Karpas-422 (cell line): ENCODE measurements at regions not wholly inside any gene's neighbourhood (a gene's known extent, or its start where the extent isn't known, plus 50 kb on each side); places are given as distances from the start of the nearest gene placed in this dataset.

Source experiments
- DNase-seq: peaks from one replicate; pipeline ENCODE4 v3.0.0-alpha.2; 2015
- H2AFZ ChIP-seq: fragments of 200-600 bp; sonication (generic); 2 replicates; pipeline ENCODE4 v1.6.1; 2014; ENCODE audit warnings: antibody characterized with exemption, low read length, mixed read lengths
- H3K27ac ChIP-seq: fragments of 200-600 bp; sonication (generic); 2 replicates; pipeline ENCODE4 v1.5.1; 2014; ENCODE audit warnings: mild to moderate bottlenecking, low read length, moderate library complexity
- H3K27me3 ChIP-seq: fragments of 200-600 bp; sonication (generic); 2 replicates; pipeline ENCODE4 v1.6.1; 2014; ENCODE audit warnings: low read length, mixed read lengths
- H3K36me3 ChIP-seq: fragments of 200-600 bp; sonication (generic); 2 replicates; pipeline ENCODE4 v1.6.1; 2014; ENCODE audit warnings: low read length, mixed read lengths; ENCODE audit not compliant: insufficient read depth
- H3K4me1 ChIP-seq: fragments of 200-600 bp; sonication (generic); 2 replicates; pipeline ENCODE4 v1.6.1; 2014; ENCODE audit warnings: mild to moderate bottlenecking, low read length, mixed read lengths
- H3K4me2 ChIP-seq: fragments of 200-600 bp; sonication (generic); 2 replicates; pipeline ENCODE4 v1.6.1; 2014; ENCODE audit warnings: low read length, low read depth, mild to moderate bottlenecking; ENCODE audit not compliant: poor library complexity, severe bottlenecking
- H3K4me3 ChIP-seq: fragments of 200-600 bp; sonication (generic); 2 replicates; pipeline ENCODE4 v1.5.1; 2014; ENCODE audit warnings: mild to moderate bottlenecking, antibody characterized with exemption, low read length, mixed read lengths
- H3K79me2 ChIP-seq: fragments of 200-600 bp; sonication (generic); 2 replicates; pipeline ENCODE4 v1.6.1; 2014; ENCODE audit warnings: mild to moderate bottlenecking, low read length, mixed read lengths
- H3K9ac ChIP-seq: fragments of 200-600 bp; sonication (generic); 2 replicates; pipeline ENCODE4 v1.6.0; 2014; ENCODE audit warnings: low read length
- H3K9me2 ChIP-seq: fragments of 200-600 bp; sonication (generic), shearing (Covaris generic); replicated peaks from 2 replicates; pipeline ENCODE4 v1.6.0; 2014; ENCODE audit warnings: mild to moderate bottlenecking, low read length, moderate library complexity; ENCODE audit not compliant: insufficient read depth
- H3K9me3 ChIP-seq: fragments of 300-700, 200-600 bp; sonication (generic); 2 replicates; pipeline ENCODE4 v1.6.1; 2014; ENCODE audit warnings: low read length, mixed read lengths
- H4K20me1 ChIP-seq: fragments of 200-600 bp; sonication (generic); 2 replicates; pipeline ENCODE4 v1.6.1; 2014; ENCODE audit warnings: mild to moderate bottlenecking, antibody characterized with exemption, low read length, low read depth; ENCODE audit not compliant: insufficient read depth

- Histone ChIP-seq H3K79me2 (no peaks in the 10 kb centered on the region), H3K27me3 (no peaks in the 10 kb centered on the region), H3K27ac (no peak overlapping the region), H3K36me3 (no peaks in the 10 kb centered on the region), H3K4me1 (peaks cover 5% of the 10 kb centered on the region; the same call in 1 of the 2 replicates), H4K20me1 (no peaks in the 10 kb centered on the region), H2AFZ (no peak overlapping the region), H3K9ac (no peak overlapping the region), H3K4me2 (no peak overlapping the region), H3K4me3 (no peak overlapping the region), H3K9me3 (no peaks in the 10 kb centered on the region), H3K9me2 (no peaks in the 10 kb centered on the region)
- DNase-seq: no peak
Measured at GRCh38 chr9:86535406-86535915, 181.3 kb upstream of the TUT7 start.

DNA sequence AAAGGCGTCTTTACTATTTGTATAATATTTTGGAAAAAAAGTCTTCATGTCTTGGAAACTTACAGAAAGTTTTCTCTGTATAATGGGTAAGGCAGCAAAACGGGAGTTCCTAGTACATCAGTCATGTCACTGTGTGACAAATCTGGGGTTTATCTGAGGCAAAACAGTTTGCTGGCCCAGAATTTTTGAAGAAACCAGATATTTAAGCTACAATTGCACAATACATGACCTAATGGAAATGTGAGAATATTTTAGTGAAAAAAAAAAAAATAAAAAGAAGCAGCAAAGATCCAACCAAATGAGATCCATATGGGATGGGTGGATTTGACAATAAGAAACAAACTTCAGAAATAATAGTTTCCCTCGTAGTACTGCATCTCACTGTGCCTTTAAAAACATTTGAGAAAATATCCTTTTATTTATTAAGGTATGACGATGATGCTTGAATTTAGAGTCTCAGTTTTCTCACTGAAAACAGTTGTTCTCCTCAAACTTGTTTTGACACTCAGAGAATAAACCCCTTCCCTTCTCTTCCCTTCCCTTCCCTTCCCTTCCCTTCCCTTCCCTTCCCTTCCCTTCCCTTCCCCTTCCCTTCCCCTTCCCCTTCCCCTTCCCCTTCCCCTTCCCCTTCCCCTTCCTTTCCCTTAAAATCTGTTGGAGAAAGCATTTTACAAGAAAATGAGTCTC lies 180.5 kb upstream of the TUT7 start:
- no peak overlapping the region for H3K9ac ChIP-seq
- H3K4me1 ChIP-seq: peaks cover 5% of the 10 kb centered on the region; the same call in 1 of the 2 replicates
- no peaks in the 10 kb centered on the region for H3K9me2 ChIP-seq
- no peak for DNase-seq
- H3K27ac ChIP-seq: no peak overlapping the region
- H3K9me3 ChIP-seq: no peaks in the 10 kb centered on the region
- no peaks in the 10 kb centered on the region for H3K27me3 ChIP-seq
- H3K4me3 ChIP-seq: no peak overlapping the region
- no peaks in the 10 kb centered on the region for H3K79me2 ChIP-seq
- no peaks in the 10 kb centered on the region for H3K36me3 ChIP-seq
- H3K4me2 ChIP-seq: no peak overlapping the region
- H2AFZ ChIP-seq: no peak overlapping the region
- no peaks in the 10 kb centered on the region for H4K20me1 ChIP-seq

DNA sequence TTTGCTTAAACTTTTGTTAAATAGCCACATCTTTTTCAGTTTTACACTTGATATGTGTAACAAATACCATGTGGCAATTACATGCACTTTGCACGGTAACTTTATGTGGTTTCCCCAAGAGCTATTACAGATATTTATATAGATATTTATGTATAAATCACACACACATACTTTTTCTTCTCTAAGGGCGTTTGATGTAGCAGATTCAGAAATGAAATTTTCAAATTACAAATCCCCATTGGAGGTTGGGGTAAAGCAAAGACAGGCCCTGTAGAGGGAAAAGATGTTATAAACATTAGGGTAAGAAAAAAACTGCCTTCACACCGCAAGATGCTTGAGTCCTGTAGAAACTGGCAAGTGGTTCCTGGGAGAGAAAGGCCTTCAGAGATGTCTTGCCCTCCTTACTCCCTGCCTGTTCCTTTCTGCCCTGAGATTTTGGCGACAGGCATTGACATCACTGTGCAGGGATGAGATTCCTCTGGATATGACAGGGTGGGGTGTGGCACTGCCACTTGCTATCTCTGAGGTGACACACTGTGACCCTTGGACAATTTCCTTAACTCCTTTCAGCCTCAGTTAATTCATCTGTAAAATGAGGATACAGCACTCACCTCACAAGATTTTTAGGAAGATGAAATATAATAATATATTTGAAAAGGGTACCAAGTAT lies 177.9 kb upstream of the TUT7 start:
- H3K9me2 ChIP-seq: no peaks in the 10 kb centered on the region
- no peak overlapping the region for H3K4me2 ChIP-seq
- H3K79me2 ChIP-seq: no peaks in the 10 kb centered on the region
- no peaks in the 10 kb centered on the region for H4K20me1 ChIP-seq
- H3K27me3 ChIP-seq: no peaks in the 10 kb centered on the region
- H3K36me3 ChIP-seq: no peaks in the 10 kb centered on the region
- no peak for DNase-seq
- H2AFZ ChIP-seq: no peak overlapping the region
- H3K4me1 ChIP-seq: peaks cover 5% of the 10 kb centered on the region; the same call in 1 of the 2 replicates
- H3K9me3 ChIP-seq: no peaks in the 10 kb centered on the region
- H3K27ac ChIP-seq: no peak overlapping the region
- no peak overlapping the region for H3K9ac ChIP-seq
- H3K4me3 ChIP-seq: no peak overlapping the region

- no peak for DNase-seq
- no peaks in the 10 kb centered on the region for H3K27me3 ChIP-seq
- no peak overlapping the region for H3K4me2 ChIP-seq
- H4K20me1 ChIP-seq: no peaks in the 10 kb centered on the region
- H3K79me2 ChIP-seq: no peaks in the 10 kb centered on the region
- H3K36me3 ChIP-seq: no peaks in the 10 kb centered on the region
- H3K4me3 ChIP-seq: no peak overlapping the region
- no peak overlapping the region for H3K27ac ChIP-seq
- no peak overlapping the region for H3K9ac ChIP-seq
- no peaks in the 10 kb centered on the region for H3K9me3 ChIP-seq
- H3K9me2 ChIP-seq: no peaks in the 10 kb centered on the region
- peaks cover 5% of the 10 kb centered on the region; the same call in 1 of the 2 replicates for H3K4me1 ChIP-seq
- H2AFZ ChIP-seq: no peak overlapping the region
Measured at GRCh38 chr9:86531273-86531970, 177.2 kb upstream of the TUT7 start.

- no peak overlapping the region for H2AFZ ChIP-seq
- DNase-seq: no peak
- H3K9me3 ChIP-seq: no peaks in the 10 kb centered on the region
- no peaks in the 10 kb centered on the region for H3K36me3 ChIP-seq
- H3K4me3 ChIP-seq: no peak overlapping the region
- H3K27me3 ChIP-seq: no peaks in the 10 kb centered on the region
- peaks cover 5% of the 10 kb centered on the region; the same call in 1 of the 2 replicates for H3K4me1 ChIP-seq
- H4K20me1 ChIP-seq: no peaks in the 10 kb centered on the region
- H3K27ac ChIP-seq: no peak overlapping the region
- H3K9ac ChIP-seq: no peak overlapping the region
- H3K4me2 ChIP-seq: no peak overlapping the region
- H3K79me2 ChIP-seq: no peaks in the 10 kb centered on the region
- no peaks in the 10 kb centered on the region for H3K9me2 ChIP-seq
Measured at GRCh38 chr9:86529496-86530275, 175.5 kb upstream of the TUT7 start.

DNA sequence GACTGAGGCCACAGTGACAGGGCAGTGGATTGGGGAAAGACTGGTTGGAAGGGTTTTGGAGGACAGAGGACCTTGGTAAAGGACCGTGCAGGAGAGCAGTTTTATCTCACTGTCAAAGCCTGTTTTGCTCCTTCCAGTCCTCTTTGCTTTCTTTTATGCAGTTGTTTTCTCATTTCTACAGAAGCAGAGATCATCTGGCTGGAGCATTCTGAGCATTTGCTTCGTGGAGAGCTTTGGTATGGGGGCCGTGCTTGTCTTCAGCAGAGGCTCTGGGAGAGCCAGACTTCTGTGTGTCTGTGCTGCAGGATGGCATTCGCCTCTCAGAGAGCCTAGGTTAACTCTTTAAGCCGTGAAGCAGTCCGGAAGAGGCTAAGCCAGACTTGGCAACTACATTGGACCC lies 171.8 kb upstream of the TUT7 start:
- Histone ChIP-seq H2AFZ (no peak overlapping the region), H3K9me3 (no peaks in the 10 kb centered on the region), H3K4me3 (no peak overlapping the region), H3K36me3 (no peaks in the 10 kb centered on the region), H3K27ac (no peak overlapping the region), H3K4me1 (no peaks in the 10 kb centered on the region), H3K79me2 (no peaks in the 10 kb centered on the region), H4K20me1 (no peaks in the 10 kb centered on the region), H3K9me2 (no peaks in the 10 kb centered on the region), H3K9ac (no peak overlapping the region), H3K4me2 (no peak overlapping the region), H3K27me3 (no peaks in the 10 kb centered on the region)
- DNase-seq: no peak

DNA sequence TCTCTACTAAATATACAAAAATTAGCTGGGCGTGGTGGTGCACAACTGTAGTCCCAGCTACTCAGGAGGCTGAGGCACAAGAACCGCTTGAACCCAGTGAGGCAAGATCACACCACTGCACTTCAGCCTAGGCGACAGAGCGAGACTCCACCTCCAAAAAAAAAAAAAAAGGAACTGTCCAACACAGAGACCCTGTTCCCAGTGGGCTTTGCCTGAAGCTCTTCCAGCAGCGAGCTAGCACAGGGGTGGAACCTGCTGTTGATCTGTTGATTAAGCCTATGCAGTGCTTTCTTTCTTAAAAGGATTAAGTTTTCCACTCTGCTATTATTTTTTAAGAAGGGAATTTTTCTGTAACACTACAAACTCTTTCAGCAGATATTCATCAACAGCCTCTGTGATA lies 171.0 kb upstream of the TUT7 start:
- Histone ChIP-seq H2AFZ (no peak overlapping the region), H3K27ac (no peak overlapping the region), H3K27me3 (no peaks in the 10 kb centered on the region), H3K9me2 (no peaks in the 10 kb centered on the region), H3K4me2 (no peak overlapping the region), H4K20me1 (no peaks in the 10 kb centered on the region), H3K4me3 (no peak overlapping the region), H3K36me3 (no peaks in the 10 kb centered on the region), H3K9me3 (no peaks in the 10 kb centered on the region), H3K4me1 (no peaks in the 10 kb centered on the region), H3K9ac (no peak overlapping the region), H3K79me2 (no peaks in the 10 kb centered on the region)
- no peak for DNase-seq
